ENCODE measurements at regions not wholly inside any gene's neighbourhood (a gene's known extent, or its start where the extent isn't known, plus 50 kb on each side); places are given as distances from the start of the nearest gene placed in this dataset.

DNA sequence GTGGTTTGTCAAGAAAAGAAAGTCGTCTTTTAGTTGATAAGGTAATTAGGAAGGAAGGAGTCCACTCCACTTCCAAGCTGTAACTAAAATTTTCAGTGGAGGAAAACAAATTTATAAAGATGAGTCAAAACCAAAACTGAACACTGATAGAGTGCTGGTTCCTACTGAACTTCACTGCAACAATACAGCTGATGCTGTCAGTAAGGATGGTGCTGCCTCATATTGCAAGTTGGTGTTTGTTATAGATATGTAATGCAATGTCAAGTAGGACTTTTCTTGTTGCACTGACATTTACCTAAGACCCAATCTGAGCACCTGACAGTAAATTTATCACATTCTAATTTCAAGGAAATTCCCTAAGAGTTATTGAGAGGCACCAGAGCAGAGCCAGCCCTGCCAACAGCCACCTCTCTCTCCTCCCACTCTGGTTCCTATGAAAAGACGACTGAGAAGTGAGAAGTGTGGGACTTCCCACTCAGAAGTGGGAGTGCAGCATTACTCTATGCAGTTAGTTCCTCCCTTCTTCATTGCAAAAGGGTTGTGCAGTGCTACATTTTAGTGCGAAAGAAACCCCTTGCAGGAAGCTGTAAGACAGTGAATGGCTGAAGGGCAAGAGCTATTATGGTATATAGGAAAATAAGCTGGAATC, 350.8 kb downstream of the NFIB start:
- H3K4me1 ChIP-seq = no peaks in the 10 kb centered on the region
- POLR2A ChIA-PET = no interaction called here
- DNase-seq (ENCODE audit: low read depth in 1 of 2, low spot score in 1 of 2) (no peak), ATAC-seq (no peak), FAIRE-seq (no peak)
- TF ChIP-seq NFE2L2 (conservative IDR thresholded peaks at IDR 0.05; ENCODE audit: low read length) (no peak), POLR2AphosphoS2 (conservative IDR thresholded peaks at IDR 0.05; ENCODE audit: low read length) (no peak), ZC3H11A (IDR thresholded peaks at IDR 0.05) (no peak), KDM1A (IDR thresholded peaks at IDR 0.05; ENCODE audit: low read depth) (no peak), TFCP2L1 (CRISPR knock-in tag; IDR thresholded peaks at IDR 0.05) (no peak), FOXS1 (CRISPR knock-in tag; IDR thresholded peaks at IDR 0.05) (no peak), SREBF2 (IDR thresholded peaks at IDR 0.05) (no peak), SMC3 (IDR thresholded peaks at IDR 0.05) (no peak), MYC (IDR thresholded peaks at IDR 0.05; ENCODE audit: borderline replicate concordance, low read length) (no peak), JUN (IDR thresholded peaks at IDR 0.05) (no peak), ZFP36 (IDR thresholded peaks at IDR 0.05; ENCODE audit: borderline replicate concordance, partially characterized antibody) (no peak), PHF8 (IDR thresholded peaks at IDR 0.05; ENCODE audit: borderline replicate concordance, low read depth) (no peak), RFX5 (IDR thresholded peaks at IDR 0.05) (no peak), MAZ (IDR thresholded peaks at IDR 0.05; ENCODE audit: borderline replicate concordance, low read depth, low read length) (no peak)
- TF ChIP-seq, protein P1, sequence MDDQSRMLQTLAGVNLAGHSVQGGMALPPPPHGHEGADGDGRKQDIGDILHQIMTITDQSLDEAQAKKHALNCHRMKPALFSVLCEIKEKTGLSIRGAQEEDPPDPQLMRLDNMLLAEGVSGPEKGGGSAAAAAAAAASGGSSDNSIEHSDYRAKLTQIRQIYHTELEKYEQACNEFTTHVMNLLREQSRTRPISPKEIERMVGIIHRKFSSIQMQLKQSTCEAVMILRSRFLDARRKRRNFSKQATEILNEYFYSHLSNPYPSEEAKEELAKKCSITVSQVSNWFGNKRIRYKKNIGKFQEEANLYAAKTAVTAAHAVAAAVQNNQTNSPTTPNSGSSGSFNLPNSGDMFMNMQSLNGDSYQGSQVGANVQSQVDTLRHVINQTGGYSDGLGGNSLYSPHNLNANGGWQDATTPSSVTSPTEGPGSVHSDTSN (IDR thresholded peaks at IDR 0.05) = no peak
- TF ChIP-seq, protein P2, sequence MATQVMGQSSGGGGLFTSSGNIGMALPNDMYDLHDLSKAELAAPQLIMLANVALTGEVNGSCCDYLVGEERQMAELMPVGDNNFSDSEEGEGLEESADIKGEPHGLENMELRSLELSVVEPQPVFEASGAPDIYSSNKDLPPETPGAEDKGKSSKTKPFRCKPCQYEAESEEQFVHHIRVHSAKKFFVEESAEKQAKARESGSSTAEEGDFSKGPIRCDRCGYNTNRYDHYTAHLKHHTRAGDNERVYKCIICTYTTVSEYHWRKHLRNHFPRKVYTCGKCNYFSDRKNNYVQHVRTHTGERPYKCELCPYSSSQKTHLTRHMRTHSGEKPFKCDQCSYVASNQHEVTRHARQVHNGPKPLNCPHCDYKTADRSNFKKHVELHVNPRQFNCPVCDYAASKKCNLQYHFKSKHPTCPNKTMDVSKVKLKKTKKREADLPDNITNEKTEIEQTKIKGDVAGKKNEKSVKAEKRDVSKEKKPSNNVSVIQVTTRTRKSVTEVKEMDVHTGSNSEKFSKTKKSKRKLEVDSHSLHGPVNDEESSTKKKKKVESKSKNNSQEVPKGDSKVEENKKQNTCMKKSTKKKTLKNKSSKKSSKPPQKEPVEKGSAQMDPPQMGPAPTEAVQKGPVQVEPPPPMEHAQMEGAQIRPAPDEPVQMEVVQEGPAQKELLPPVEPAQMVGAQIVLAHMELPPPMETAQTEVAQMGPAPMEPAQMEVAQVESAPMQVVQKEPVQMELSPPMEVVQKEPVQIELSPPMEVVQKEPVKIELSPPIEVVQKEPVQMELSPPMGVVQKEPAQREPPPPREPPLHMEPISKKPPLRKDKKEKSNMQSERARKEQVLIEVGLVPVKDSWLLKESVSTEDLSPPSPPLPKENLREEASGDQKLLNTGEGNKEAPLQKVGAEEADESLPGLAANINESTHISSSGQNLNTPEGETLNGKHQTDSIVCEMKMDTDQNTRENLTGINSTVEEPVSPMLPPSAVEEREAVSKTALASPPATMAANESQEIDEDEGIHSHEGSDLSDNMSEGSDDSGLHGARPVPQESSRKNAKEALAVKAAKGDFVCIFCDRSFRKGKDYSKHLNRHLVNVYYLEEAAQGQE (IDR thresholded peaks at IDR 0.05) = no peak
- TF ChIP-seq, protein P3, sequence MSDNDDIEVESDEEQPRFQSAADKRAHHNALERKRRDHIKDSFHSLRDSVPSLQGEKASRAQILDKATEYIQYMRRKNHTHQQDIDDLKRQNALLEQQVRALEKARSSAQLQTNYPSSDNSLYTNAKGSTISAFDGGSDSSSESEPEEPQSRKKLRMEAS (IDR thresholded peaks at IDR 0.05) = no peak
- H3K27ac ChIP-seq = no peak overlapping the region
- CTCF ChIA-PET = no interaction called here
- 35% methylated on average over 3 of the region's 3 CpGs for WGBS (ENCODE audit: missing lambda C conversion rate)
- no peak overlapping the region for H3K4me2 ChIP-seq
- H3K9me3 ChIP-seq = no peaks in the 10 kb centered on the region
- H3K4me3 ChIP-seq = no peak overlapping the region

DNA sequence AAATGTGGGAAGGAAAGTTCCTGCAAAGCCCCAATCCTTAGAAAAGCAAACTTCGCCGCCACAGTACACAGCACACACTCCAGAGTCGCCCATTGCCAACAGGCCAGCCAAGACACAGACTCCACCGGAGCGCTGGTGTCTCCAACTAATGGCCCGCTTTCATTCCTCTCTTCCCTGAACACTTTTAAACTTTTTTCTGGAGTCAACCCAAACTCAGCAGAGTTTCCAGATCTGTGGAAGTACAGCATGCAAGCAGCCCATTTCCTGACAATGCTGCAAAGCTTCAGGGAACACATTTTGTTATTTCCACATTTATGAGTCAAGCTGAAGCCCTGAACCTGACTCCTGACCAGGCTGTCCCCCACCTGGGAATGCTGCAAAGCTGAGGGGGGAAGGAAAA, 351.9 kb downstream of the NFIB start:
- ATAC-seq (no peak), DNase-seq (ENCODE audit: low read depth in 1 of 2, low spot score in 1 of 2) (no peak), FAIRE-seq (no peak)
- H3K4me3 ChIP-seq = no peak overlapping the region
- 70% methylated on average over 6 of the region's 6 CpGs for WGBS (ENCODE audit: missing lambda C conversion rate)
- H3K4me2 ChIP-seq = no peak overlapping the region
- TF ChIP-seq RARB (CRISPR knock-in tag; IDR thresholded peaks at IDR 0.05) = no peak
- TF ChIP-seq RNF2 (IDR thresholded peaks at IDR 0.05; ENCODE audit: borderline replicate concordance, low read depth) = no peak
- no peak for TF ChIP-seq HOXA7 (CRISPR knock-in tag; IDR thresholded peaks at IDR 0.05)
- TF ChIP-seq, protein P4, sequence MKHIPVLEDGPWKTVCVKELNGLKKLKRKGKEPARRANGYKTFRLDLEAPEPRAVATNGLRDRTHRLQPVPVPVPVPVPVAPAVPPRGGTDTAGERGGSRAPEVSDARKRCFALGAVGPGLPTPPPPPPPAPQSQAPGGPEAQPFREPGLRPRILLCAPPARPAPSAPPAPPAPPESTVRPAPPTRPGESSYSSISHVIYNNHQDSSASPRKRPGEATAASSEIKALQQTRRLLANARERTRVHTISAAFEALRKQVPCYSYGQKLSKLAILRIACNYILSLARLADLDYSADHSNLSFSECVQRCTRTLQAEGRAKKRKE (CRISPR knock-in tag; IDR thresholded peaks at IDR 0.05; ENCODE audit: low read depth) = no peak
- TF ChIP-seq HOXB13 (CRISPR knock-in tag; IDR thresholded peaks at IDR 0.05; ENCODE audit: low read depth) = no peak
- no peak for TF ChIP-seq KDM5A (IDR thresholded peaks at IDR 0.05)
- TF ChIP-seq CEBPB (IDR thresholded peaks at IDR 0.05) = no peak
- no peak for TF ChIP-seq NR3C1 (IDR thresholded peaks at IDR 0.05)
- TF ChIP-seq JUN (IDR thresholded peaks at IDR 0.05) = no peak
- TF ChIP-seq MAZ (IDR thresholded peaks at IDR 0.05; ENCODE audit: borderline replicate concordance, low read depth, low read length) = no peak
- TF ChIP-seq BHLHE40 (IDR thresholded peaks at IDR 0.05; ENCODE audit: low read depth, low read length) = no peak
- no peak overlapping the region for H3K27ac ChIP-seq
- ChIA-PET CTCF (no interaction called here), POLR2A (no interaction called here)
- no peaks in the 10 kb centered on the region for H3K4me1 ChIP-seq
- H3K9me3 ChIP-seq = no peaks in the 10 kb centered on the region

Data from A549 (cell line).